NB4 (cell line): ENCODE measurements at regions not wholly inside any gene's neighbourhood (a gene's known extent, or its start where the extent isn't known, plus 50 kb on each side); places are given as distances from the start of the nearest gene placed in this dataset.

ENCODE experiments used
- DNase-seq: peaks from one replicate; pipeline ENCODE4 v3.0.0; 2010; ENCODE audit warnings: low read depth
- H3K4me3 ChIP-seq: one replicate; pipeline ENCODE4 v1.5.1; 2011; ENCODE audit warnings: mild to moderate bottlenecking, low read depth, low read length, moderate library complexity
- CTCF ChIP-seq: IDR thresholded peaks from one replicate; pipeline ENCODE4 v1.5.1; 2012; ENCODE audit warnings: low read depth, low read length
- MYC ChIP-seq: IDR thresholded peaks from 2 replicates; pipeline ENCODE4 v1.6.1; 2011; ENCODE audit warnings: low read depth, low read length
- POLR2A ChIP-seq: IDR thresholded peaks from 2 replicates; pipeline ENCODE4 v1.6.1; 2011; ENCODE audit warnings: mild to moderate bottlenecking; ENCODE audit not compliant: insufficient read length; ENCODE audit errors: extremely low read depth
- TF ChIP-seq, protein P1 (sequence below): IDR thresholded peaks from 2 replicates; pipeline ENCODE4 v1.6.1; 2011; ENCODE audit warnings: low read depth, low read length

GRCh38 chr12:12016284-12017100 is 54.2 kb upstream of the BCL2L14 start:
- H3K4me3 ChIP-seq: no peak overlapping the region
- peak; percentile 36 for DNase-seq
- TF ChIP-seq POLR2A (no peak), CTCF (no peak), MYC (no peak)
- TF ChIP-seq, protein P1, sequence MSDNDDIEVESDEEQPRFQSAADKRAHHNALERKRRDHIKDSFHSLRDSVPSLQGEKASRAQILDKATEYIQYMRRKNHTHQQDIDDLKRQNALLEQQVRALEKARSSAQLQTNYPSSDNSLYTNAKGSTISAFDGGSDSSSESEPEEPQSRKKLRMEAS: no peak

- H3K4me3 ChIP-seq: no peak overlapping the region
- no peak for TF ChIP-seq MYC
- TF ChIP-seq, protein P1: no peak
- no peak for TF ChIP-seq CTCF
- TF ChIP-seq POLR2A: no peak
- peak; percentile 27 for DNase-seq
These were observed 53.6 kb upstream of the BCL2L14 start for GRCh38 chr12:12017135-12017581.

GRCh38 chr12:12017798-12018197 is 52.9 kb upstream of the BCL2L14 start:
- H3K4me3 ChIP-seq: no peak overlapping the region
- no peak for DNase-seq
- no peak for TF ChIP-seq CTCF

GRCh38 chr12:12018454-12018853 is 52.3 kb upstream of the BCL2L14 start:
- no peak for TF ChIP-seq CTCF
- TF ChIP-seq MYC: no peak
- TF ChIP-seq, protein P1: no peak
- no peak for TF ChIP-seq POLR2A
- no peak for DNase-seq
- no peak overlapping the region for H3K4me3 ChIP-seq

GRCh38 chr12:12019881-12020280 is 50.9 kb upstream of the BCL2L14 start:
- TF ChIP-seq POLR2A (no peak), MYC (no peak), CTCF (no peak)
- TF ChIP-seq, protein P1: no peak

GRCh38 chr12:12020762-12021161 is 50.0 kb upstream of the BCL2L14 start:
- no peak overlapping the region for H3K4me3 ChIP-seq
- TF ChIP-seq, protein P1: no peak
- TF ChIP-seq POLR2A (no peak), CTCF (no peak), MYC (no peak)
- no peak for DNase-seq

More at GRCh38 chr12:12019881-12020280, 50.9 kb upstream of the BCL2L14 start:
- no peak overlapping the region for H3K4me3 ChIP-seq
- no peak for DNase-seq
